T47D (cell line): ENCODE measurements at regions not wholly inside any gene's neighbourhood (a gene's known extent, or its start where the extent isn't known, plus 50 kb on each side); places are given as distances from the start of the nearest gene placed in this dataset.

Experiments
- DNase-seq, 2 experiments: peaks; one replicate each; pipeline versions ENCODE4 v3.0.0 to v3.0.0-alpha.2; 2011 to 2012; ENCODE audit warnings: low read depth in 1 of 2, low spot score in 1 of 2
- JUND ChIP-seq: IDR thresholded peaks from 2 replicates; pipeline ENCODE4 v1.6.1; 2012; ENCODE audit warnings: low read depth
- in situ Hi-C: cut with HindIII; loops from 2 replicates; pipeline ENCODE4 v1.10.0; 2016; ENCODE audit warnings: low sequenced_read_pairs, low pct_unique_long_range_greater_than_20kb

DNA sequence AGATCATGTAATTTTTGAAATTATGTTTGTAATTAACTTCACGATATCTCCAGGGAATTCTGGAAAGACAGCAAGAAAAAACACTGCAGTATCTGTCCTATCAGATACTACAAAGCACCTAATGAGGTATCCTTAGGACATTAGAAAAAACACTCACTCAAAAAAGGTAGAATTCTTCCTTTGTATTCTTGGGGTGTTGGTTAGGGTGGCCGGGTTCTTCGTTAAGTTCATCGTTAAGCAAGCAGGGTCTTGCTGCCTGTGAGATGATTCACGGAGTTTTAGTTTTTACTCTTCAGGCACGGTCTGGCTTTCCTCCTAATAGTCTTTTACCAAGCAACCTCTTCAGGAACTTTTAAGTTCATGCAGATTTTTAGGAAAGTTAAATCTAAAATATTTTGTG lies 91.4 kb upstream of the IRX4 start:
- no peak for TF ChIP-seq JUND
- DNase-seq: no peak
- in situ Hi-C loops: no loop called here

DNA sequence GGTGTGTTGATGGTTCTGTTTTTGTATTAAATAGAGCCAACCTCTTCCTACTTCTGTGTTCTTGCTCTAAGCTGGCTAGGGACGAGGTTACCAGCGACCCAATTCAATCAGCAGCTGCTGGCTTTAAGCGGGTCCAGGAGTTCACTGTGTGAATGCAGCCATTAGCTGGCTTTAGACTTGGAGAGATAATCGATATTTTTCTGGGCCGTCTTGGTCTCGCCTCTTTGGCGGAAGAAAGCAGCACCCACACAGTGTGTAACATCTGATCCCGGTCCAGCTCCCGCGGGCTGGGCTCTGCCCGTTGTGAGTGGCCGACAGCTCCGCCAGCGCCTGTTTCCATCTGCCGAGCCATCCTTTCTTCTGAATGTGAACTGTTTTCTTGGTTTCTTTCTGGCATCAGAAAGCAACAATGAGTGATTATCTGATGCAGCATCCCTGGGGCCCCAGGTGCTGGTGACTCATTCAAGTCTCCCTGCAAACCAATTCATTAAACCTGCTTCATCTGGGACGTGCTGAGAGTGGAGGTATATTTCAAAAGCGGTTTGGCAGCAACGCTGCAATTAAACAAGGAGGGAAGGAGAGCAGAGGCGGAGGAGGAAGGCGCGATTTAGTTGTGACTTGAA lies 90.8 kb upstream of the IRX4 start:
- no peak for TF ChIP-seq JUND
- DNase-seq: peak in 1 of 2 experiments; percentile 15
- in situ Hi-C loops: no loop called here

DNA sequence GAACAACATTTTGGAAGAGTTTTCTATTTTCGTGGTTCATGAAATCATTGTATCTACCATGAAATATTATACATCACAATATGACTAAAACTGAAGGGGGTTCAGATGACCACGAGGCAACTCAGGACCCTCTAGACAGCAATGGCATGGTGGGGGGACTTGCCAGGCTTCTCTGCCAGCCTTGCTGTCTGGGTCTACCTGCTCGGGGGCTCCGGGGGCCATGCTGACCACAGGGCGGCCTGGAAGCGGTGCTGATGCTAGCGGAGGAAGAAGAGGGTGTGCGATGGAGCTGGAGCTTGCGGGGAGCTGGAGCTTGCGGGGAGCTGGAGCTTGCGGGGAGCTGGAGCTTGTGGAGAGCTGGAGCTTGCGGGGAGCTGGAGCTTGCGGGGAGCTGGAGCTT lies 89.2 kb upstream of the IRX4 start:
- in situ Hi-C loops: no loop called here
- TF ChIP-seq JUND: no peak
- DNase-seq: no peak

DNA sequence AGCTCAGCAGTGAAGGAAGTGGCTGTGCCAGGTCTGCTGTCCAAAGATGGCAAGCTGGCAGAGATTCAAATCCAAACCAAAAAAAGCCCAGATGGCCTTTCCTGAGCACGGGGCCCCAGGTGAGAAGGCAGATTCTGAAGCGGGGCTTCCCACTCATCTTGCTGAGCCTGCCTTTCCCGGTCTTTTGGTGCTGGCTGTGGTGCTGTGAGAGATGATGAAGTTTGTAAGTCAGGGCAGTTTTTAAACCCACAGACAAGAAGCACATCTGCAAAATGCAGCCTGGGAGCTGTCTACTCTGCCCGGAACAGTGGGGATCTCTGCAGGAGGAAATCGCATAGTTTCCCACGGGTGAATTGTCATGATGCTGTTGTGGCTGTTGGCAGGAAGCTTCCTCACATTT lies 85.0 kb upstream of the IRX4 start:
- DNase-seq: no peak
- no peak for TF ChIP-seq JUND
- in situ Hi-C loops: no loop called here

GRCh38 chr5:1966461-1966860 lies 83.7 kb upstream of the IRX4 start:
- TF ChIP-seq JUND: no peak
- DNase-seq: no peak
- in situ Hi-C loops: no loop called here

DNA sequence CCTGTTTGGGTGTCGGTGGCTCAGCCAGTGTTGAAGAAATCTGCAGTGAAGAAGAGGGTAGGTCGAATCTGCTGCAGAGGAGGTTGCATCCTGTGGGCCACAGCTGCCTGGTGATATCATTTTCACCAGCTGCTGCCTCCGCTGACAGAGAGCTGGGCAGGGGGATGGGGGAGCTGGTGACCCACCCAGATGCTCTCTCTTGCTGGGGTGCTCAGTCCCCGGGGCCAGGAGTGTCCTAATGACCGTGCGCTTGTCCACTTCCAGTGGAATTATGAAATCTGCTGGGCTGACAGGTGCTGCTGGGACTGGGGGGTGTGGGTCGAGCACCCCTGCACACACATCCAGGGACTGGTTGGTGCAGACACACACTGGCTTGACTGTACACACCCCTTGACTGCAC lies 83.2 kb upstream of the IRX4 start:
- DNase-seq: no peak
- in situ Hi-C loops: no loop called here
- TF ChIP-seq JUND: no peak

GRCh38 chr5:1963941-1964451 lies 81.3 kb upstream of the IRX4 start:
- no peak for TF ChIP-seq JUND
- in situ Hi-C loops: no loop called here
- no peak for DNase-seq

GRCh38 chr5:1963358-1963757 lies 80.6 kb upstream of the IRX4 start:
- in situ Hi-C loops: no loop called here
- no peak for DNase-seq
- TF ChIP-seq JUND: no peak

DNA sequence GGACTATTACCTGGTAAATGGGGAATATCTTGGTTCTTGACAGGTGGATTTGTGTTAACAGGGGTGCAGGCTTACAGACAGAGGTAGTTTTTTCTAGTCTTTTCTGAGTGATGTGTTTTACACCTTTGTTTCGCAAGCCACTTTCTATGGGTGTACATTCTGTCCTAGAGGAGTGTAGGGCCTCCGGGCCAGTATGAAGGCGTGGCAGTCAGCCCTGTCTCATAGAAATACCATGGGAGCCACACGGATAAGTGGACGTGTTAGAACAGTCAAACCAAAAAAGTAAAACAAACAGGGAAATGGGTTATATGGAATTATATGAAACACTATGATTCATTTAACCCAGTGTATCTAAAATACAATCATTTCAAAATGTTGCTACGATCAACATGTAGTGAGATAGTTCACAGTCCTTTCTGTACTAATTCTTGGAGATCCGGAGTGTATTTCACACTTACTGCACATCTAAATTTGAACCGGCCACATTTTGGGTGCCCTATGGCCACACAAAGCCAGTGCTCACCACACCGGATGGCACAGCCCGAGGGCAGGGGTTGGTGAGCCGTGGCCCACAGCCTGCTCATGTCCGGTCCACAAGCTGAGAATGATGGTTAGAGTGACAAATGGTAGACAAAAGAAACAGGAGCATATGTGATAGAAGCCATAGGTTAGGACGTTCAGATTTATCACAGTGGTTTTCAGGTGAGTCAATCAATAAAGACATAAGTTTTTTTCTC lies 80.1 kb upstream of the IRX4 start:
- no peak for TF ChIP-seq JUND
- DNase-seq: no peak
- in situ Hi-C loops: no loop called here

DNA sequence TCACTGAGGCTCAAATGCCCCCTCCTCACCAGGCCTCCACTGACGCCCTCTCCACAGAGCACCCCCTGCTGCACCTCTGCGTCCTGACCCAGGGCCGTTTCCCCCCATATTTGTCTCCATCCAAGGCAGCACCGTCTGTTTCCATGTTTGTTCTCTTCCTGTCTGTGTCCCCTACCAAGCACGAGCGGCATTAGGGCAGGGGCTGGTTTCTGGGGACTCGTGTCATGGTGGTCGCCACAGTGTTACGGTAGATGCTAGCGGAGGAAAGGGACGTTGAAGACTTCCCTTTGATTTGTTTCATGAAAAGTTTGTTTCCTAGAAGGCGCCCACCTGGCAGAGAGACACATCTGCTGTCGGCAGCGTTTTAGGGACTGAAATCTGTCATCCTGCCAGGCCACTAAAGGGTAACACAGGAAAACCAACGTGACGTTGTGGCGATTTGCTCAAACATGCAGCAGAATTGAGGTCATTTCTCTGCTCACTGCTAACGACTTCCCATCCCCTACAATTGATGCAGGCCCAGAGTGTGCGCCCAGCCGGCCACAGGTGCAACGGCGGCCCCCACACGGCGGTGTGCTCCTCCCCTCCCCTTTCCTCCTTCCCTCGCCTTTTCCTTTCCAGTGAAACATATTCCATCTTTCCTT lies 79.3 kb upstream of the IRX4 start:
- in situ Hi-C loops: no loop called here
- no peak for DNase-seq

DNA sequence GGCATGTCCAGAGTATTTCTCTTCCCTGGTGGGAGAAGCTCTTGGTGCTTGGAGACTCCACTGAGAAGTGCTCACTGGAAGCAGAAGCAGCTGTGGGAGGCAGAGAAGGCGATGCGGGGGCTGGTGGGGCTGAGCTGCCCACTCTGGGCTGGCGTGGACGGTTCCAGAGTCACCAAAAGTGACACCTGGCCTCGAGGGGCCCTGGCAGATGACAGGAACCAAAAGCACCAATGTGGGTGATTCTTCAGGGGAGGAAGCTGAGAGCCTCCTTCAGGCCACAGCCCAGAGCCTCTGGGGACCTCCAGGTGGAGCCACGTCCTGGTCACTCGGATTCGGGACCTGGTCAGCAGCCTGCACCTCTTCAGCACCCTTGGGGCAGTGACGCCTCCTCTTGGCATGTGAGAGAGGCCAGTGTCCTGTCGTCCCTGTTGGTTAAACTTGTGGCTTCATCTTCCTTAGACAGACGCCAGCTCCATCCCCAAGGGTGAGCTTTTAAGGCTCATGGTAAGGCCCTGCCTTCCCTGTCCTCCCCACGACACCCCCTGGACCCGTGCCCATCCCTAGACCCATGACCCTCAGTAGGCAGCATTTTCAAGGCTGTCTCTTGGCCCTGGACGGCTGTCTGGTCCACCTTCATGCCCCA lies 78.7 kb upstream of the IRX4 start:
- in situ Hi-C loops: no loop called here

More for the DNA sequence above, 79.3 kb upstream of the IRX4 start:
- no peak for TF ChIP-seq JUND

DNA sequence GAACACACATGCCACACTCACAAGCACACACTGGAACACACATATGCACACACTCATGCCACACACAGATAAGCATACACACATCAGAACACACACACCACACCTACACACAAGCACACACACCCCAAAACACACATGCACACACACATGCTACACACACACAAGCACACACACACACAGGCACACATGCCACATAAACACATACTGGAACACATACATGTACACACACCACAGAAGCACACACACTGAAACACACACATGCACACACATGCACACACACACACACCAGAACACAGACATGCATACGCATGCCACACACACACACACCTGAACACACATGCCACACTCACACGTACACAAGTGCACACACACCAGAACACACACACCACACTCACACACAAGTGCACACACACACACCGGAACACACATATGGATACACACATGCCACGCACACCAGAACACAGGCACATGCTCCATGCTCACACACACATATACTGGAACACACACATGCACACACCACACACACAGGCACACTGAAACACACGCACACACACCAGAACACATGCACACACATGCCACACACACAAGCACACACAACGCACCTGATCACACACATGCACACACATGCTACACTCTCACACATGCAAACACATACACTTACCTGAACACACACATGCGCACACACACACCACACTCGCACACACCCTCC lies 78.0 kb upstream of the IRX4 start:
- in situ Hi-C loops: no loop called here
- no peak for DNase-seq
- TF ChIP-seq JUND: no peak

More for the DNA sequence above, 78.7 kb upstream of the IRX4 start:
- no peak for DNase-seq
- no peak for TF ChIP-seq JUND
